Uterus (tissue), 2 donors: ENCODE measurements at regions not wholly inside any gene's neighbourhood (a gene's known extent, or its start where the extent isn't known, plus 50 kb on each side); places are given as distances from the start of the nearest gene placed in this dataset.

Source experiments
- POLR2A ChIP-seq, 2 donors: fragments of 450-650 bp; IDR thresholded peaks; one replicate each; pipeline ENCODE4 v1.6.1; 2016; ENCODE audit warnings: antibody characterized with exemption in 2 of 2, mild to moderate bottlenecking in 1 of 2, moderate library complexity in 1 of 2
- TF ChIP-seq, protein P1 (sequence below), 4 experiments: fragments of 200-600 bp in 2 of 4; fragments of 450-650 bp in 2 of 4; sonication (generic) in 2 of 4; IDR thresholded peaks; one replicate each; pipeline ENCODE4 v1.5.1; 2016 to 2019; ENCODE audit warnings: antibody characterized with exemption in 4 of 4, mild to moderate bottlenecking in 2 of 4, moderate library complexity in 1 of 4

- TF ChIP-seq, protein P1, sequence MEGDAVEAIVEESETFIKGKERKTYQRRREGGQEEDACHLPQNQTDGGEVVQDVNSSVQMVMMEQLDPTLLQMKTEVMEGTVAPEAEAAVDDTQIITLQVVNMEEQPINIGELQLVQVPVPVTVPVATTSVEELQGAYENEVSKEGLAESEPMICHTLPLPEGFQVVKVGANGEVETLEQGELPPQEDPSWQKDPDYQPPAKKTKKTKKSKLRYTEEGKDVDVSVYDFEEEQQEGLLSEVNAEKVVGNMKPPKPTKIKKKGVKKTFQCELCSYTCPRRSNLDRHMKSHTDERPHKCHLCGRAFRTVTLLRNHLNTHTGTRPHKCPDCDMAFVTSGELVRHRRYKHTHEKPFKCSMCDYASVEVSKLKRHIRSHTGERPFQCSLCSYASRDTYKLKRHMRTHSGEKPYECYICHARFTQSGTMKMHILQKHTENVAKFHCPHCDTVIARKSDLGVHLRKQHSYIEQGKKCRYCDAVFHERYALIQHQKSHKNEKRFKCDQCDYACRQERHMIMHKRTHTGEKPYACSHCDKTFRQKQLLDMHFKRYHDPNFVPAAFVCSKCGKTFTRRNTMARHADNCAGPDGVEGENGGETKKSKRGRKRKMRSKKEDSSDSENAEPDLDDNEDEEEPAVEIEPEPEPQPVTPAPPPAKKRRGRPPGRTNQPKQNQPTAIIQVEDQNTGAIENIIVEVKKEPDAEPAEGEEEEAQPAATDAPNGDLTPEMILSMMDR (IDR thresholded peaks at IDR 0.05), result no peak
- no peak for TF ChIP-seq POLR2A (IDR thresholded peaks at IDR 0.05)
Measured at GRCh38 chr2:12376025-12376424, 340.7 kb upstream of the TRIB2 start.
